HG02610 (cell line): ENCODE measurements at regions not wholly inside any gene's neighbourhood (a gene's known extent, or its start where the extent isn't known, plus 50 kb on each side); places are given as distances from the start of the nearest gene placed in this dataset.

Source experiments
- ATAC-seq: cut with Tn5 transposase; IDR thresholded peaks from one replicate; pipeline ENCODE4 v1.9.1; 2021; ENCODE audit warnings: mild to moderate bottlenecking, moderate library complexity; ENCODE audit not compliant: unreplicated experiment

GRCh38 chr12:124094733-124095132, 121.7 kb downstream of the ZNF664 start:
- ATAC-seq: no peak

- ATAC-seq: no peak
Measured at GRCh38 chr12:124096109-124096508, 123.1 kb downstream of the ZNF664 start.

GRCh38 chr12:124096869-124097434, 123.9 kb downstream of the ZNF664 start:
- no peak for ATAC-seq

GRCh38 chr12:124097701-124098100, 124.7 kb downstream of the ZNF664 start:
- no peak for ATAC-seq

- no peak for ATAC-seq
Measured at GRCh38 chr12:124098101-124098757, 125.2 kb downstream of the ZNF664 start.

GRCh38 chr12:124098887-124099286, 125.9 kb downstream of the ZNF664 start:
- no peak for ATAC-seq

- ATAC-seq: no peak
Measured at GRCh38 chr12:124099661-124100060, 126.6 kb downstream of the ZNF664 start.

GRCh38 chr12:124100572-124101178, 127.7 kb downstream of the ZNF664 start:
- ATAC-seq: no peak

- no peak for ATAC-seq
Measured at GRCh38 chr12:124105546-124105945, 132.5 kb downstream of the ZNF664 start.

- ATAC-seq: no peak
Measured at GRCh38 chr12:124107351-124107750, 134.3 kb downstream of the ZNF664 start.

GRCh38 chr12:124109760-124110159, 136.7 kb downstream of the ZNF664 start:
- no peak for ATAC-seq

- no peak for ATAC-seq
Measured at GRCh38 chr12:124110372-124110883, 137.4 kb downstream of the ZNF664 start.

- no peak for ATAC-seq
Measured at GRCh38 chr12:124111006-124111405, 138.0 kb downstream of the ZNF664 start.

GRCh38 chr12:124114316-124114715, 141.3 kb downstream of the ZNF664 start:
- ATAC-seq: no peak

GRCh38 chr12:124115496-124115895, 142.5 kb downstream of the ZNF664 start:
- ATAC-seq: no peak

GRCh38 chr12:124115976-124116690, 143.1 kb downstream of the ZNF664 start:
- ATAC-seq: no peak

- ATAC-seq: no peak
Measured at GRCh38 chr12:124120739-124121138, 147.7 kb downstream of the ZNF664 start.

GRCh38 chr12:124122722-124123121, 149.7 kb downstream of the ZNF664 start:
- no peak for ATAC-seq

- ATAC-seq: no peak
Measured at GRCh38 chr12:124123296-124124000, 150.4 kb downstream of the ZNF664 start.

- peak; percentile 90 for ATAC-seq
Measured at GRCh38 chr12:124125203-124125871, 152.3 kb downstream of the ZNF664 start.
